ENCODE measurements at regions not wholly inside any gene's neighbourhood (a gene's known extent, or its start where the extent isn't known, plus 50 kb on each side); places are given as distances from the start of the nearest gene placed in this dataset.

DNA sequence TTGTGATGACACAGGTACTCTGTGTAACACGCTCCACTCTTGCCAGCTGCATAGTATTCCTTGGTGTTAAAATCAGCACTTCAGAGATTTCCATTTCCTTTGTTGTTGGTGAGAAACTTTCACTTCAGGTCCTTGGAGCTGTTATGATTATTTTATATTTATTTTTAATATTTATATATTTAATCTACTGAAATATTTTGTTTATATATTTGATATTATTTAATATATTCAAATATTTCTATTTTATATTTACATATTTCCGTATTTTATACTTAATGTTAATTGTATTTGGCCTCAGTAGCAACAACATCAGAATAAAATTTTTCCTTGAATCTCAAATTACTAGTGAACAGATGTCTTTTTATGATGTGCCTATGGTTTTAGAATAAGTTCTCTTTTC, 225.3 kb downstream of the MAGEB17 start:
- Histone ChIP-seq H3K4me2 (ENCODE audit: low read length) (no peak overlapping the region), H2AFZ (ENCODE audit: low read depth, low read length) (no peak overlapping the region), H3K27me3 (ENCODE audit: low read depth, low read length) (peaks cover 1% of the 10 kb centered on the region; the same call in 1 of the 2 replicates), H3K79me2 (ENCODE audit: low read length) (no peaks in the 10 kb centered on the region), H3K36me3 (replicated peaks; ENCODE audit: low read depth, low read length) (no peaks in the 10 kb centered on the region), H3K9ac (ENCODE audit: low read length) (no peak overlapping the region), H4K20me1 (ENCODE audit: insufficient read depth, low read length) (no peaks in the 10 kb centered on the region), H3K9me3 (ENCODE audit: insufficient read depth, low read length) (no peaks in the 10 kb centered on the region), H3K4me1 (ENCODE audit: low read length) (no peaks in the 10 kb centered on the region), H3K27ac (ENCODE audit: low read length) (no peak overlapping the region), H3K4me3 (ENCODE audit: low read length) (no peak overlapping the region)
- TF ChIP-seq EZH2phosphoT487 (IDR thresholded peaks at IDR 0.05; ENCODE audit: low read depth): no peak
- TF ChIP-seq, protein P1, sequence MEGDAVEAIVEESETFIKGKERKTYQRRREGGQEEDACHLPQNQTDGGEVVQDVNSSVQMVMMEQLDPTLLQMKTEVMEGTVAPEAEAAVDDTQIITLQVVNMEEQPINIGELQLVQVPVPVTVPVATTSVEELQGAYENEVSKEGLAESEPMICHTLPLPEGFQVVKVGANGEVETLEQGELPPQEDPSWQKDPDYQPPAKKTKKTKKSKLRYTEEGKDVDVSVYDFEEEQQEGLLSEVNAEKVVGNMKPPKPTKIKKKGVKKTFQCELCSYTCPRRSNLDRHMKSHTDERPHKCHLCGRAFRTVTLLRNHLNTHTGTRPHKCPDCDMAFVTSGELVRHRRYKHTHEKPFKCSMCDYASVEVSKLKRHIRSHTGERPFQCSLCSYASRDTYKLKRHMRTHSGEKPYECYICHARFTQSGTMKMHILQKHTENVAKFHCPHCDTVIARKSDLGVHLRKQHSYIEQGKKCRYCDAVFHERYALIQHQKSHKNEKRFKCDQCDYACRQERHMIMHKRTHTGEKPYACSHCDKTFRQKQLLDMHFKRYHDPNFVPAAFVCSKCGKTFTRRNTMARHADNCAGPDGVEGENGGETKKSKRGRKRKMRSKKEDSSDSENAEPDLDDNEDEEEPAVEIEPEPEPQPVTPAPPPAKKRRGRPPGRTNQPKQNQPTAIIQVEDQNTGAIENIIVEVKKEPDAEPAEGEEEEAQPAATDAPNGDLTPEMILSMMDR (IDR thresholded peaks at IDR 0.05; ENCODE audit: low read depth, low read length): no peak

DNA sequence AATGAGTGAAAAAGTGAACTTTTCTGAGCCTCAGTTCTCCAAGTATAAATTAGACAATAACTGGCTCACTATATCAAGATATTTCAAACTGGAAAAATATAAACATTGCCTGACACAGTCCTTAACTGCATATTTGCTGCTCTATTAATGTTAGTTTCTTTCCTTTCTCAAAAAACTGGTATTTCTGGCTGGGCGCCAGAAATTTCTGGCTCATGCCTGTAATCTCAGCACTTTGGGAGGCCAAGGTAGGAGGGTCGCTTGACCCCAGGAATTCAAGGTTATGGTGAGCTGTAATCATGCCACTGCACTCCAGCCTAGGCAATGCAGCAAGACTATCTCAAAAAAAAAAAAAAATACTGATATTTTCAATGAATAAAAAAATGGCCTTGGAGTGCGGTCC, 227.0 kb downstream of the MAGEB17 start:
- H4K20me1 ChIP-seq (ENCODE audit: insufficient read depth, low read length): no peaks in the 10 kb centered on the region
- H2AFZ ChIP-seq (ENCODE audit: low read depth, low read length): no peak overlapping the region
- H3K4me2 ChIP-seq (ENCODE audit: low read length): no peak overlapping the region
- no peak for TF ChIP-seq EZH2phosphoT487 (IDR thresholded peaks at IDR 0.05; ENCODE audit: low read depth)
- TF ChIP-seq, protein P1 (IDR thresholded peaks at IDR 0.05; ENCODE audit: low read depth, low read length): no peak
- H3K36me3 ChIP-seq (replicated peaks; ENCODE audit: low read depth, low read length): no peaks in the 10 kb centered on the region
- no peak overlapping the region for H3K4me3 ChIP-seq (ENCODE audit: low read length)
- H3K9me3 ChIP-seq (ENCODE audit: insufficient read depth, low read length): no peaks in the 10 kb centered on the region
- no peak overlapping the region for H3K27ac ChIP-seq (ENCODE audit: low read length)
- H3K4me1 ChIP-seq (ENCODE audit: low read length): no peaks in the 10 kb centered on the region
- no peak overlapping the region for H3K9ac ChIP-seq (ENCODE audit: low read length)
- H3K27me3 ChIP-seq (ENCODE audit: low read depth, low read length): no peaks in the 10 kb centered on the region; the same call in 1 of the 2 replicates
- H3K79me2 ChIP-seq (ENCODE audit: low read length): no peaks in the 10 kb centered on the region

DNA sequence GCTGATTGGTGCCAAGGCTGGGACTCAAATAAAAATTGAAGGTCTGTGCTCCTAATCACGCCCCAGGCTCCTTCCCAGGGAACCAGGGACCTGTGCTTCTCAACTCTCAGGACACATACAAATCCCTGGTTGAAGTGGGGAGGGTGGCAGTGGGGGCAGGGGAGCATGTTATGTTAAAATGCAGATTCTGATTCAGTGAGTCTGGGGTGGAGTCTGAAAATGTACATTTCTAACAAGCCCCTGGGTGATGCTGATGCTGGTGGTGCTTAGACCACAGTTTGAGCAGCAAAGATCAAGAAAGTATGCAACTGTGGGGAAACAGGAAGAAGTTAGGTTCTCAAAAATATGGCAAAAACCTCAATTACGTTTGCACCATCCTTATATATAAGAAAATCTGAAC, 236.5 kb downstream of the MAGEB17 start:
- Histone ChIP-seq H3K27ac (ENCODE audit: low read length) (no peak overlapping the region), H3K4me2 (ENCODE audit: low read length) (no peak overlapping the region), H3K79me2 (ENCODE audit: low read length) (no peaks in the 10 kb centered on the region), H3K9ac (ENCODE audit: low read length) (no peak overlapping the region), H3K9me3 (ENCODE audit: insufficient read depth, low read length) (no peaks in the 10 kb centered on the region), H4K20me1 (ENCODE audit: insufficient read depth, low read length) (no peaks in the 10 kb centered on the region), H3K36me3 (replicated peaks; ENCODE audit: low read depth, low read length) (no peaks in the 10 kb centered on the region), H2AFZ (ENCODE audit: low read depth, low read length) (no peak overlapping the region), H3K27me3 (ENCODE audit: low read depth, low read length) (no peaks in the 10 kb centered on the region), H3K4me1 (ENCODE audit: low read length) (no peaks in the 10 kb centered on the region), H3K4me3 (ENCODE audit: low read length) (no peak overlapping the region)
- TF ChIP-seq, protein P1 (IDR thresholded peaks at IDR 0.05; ENCODE audit: low read depth, low read length): no peak
- no peak for TF ChIP-seq EZH2phosphoT487 (IDR thresholded peaks at IDR 0.05; ENCODE audit: low read depth)

DNA sequence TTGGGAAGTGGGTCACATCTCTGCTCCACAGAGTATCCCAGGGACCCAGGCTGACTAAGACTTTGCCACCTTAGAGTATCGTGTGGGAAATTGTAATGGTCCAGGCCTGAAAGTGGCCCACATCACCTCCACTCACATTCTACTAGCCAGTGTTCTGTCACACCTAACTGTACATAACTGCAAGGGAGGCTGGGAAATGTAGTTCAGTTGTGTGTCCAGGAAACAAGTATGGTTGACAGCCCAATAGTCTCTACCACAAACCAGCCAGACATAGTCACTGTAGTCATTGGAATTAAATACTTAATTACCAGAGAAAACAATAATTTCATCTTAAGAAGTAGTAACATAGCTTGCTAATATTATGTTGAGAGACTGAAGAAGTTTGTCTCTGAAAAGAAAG, 233.4 kb upstream of the S100G start:
- Histone ChIP-seq H3K27ac (ENCODE audit: low read length) (no peak overlapping the region), H3K9me3 (ENCODE audit: insufficient read depth, low read length) (no peaks in the 10 kb centered on the region), H3K4me1 (ENCODE audit: low read length) (no peaks in the 10 kb centered on the region), H3K4me2 (ENCODE audit: low read length) (no peak overlapping the region), H3K9ac (ENCODE audit: low read length) (no peak overlapping the region), H3K36me3 (replicated peaks; ENCODE audit: low read depth, low read length) (no peaks in the 10 kb centered on the region), H2AFZ (ENCODE audit: low read depth, low read length) (no peak overlapping the region), H3K79me2 (ENCODE audit: low read length) (no peaks in the 10 kb centered on the region), H3K4me3 (ENCODE audit: low read length) (no peak overlapping the region), H4K20me1 (ENCODE audit: insufficient read depth, low read length) (no peaks in the 10 kb centered on the region), H3K27me3 (ENCODE audit: low read depth, low read length) (no peaks in the 10 kb centered on the region)
- TF ChIP-seq EZH2phosphoT487 (IDR thresholded peaks at IDR 0.05; ENCODE audit: low read depth): no peak
- TF ChIP-seq, protein P1 (IDR thresholded peaks at IDR 0.05; ENCODE audit: low read depth, low read length): no peak

Data from OCI-LY3 (cell line).